Erythroblast (primary cell): ENCODE measurements at regions not wholly inside any gene's neighbourhood (a gene's known extent, or its start where the extent isn't known, plus 50 kb on each side); places are given as distances from the start of the nearest gene placed in this dataset.

Experiments
- DNase-seq, 2 experiments: peaks; one replicate each; lab custom pipeline; 2025; lab: John Stamatoyannopoulos, UW
- GATA1 ChIP-seq: IDR thresholded peaks from 2 replicates; pipeline ENCODE4 v1.6.1; 2011; ENCODE audit warnings: low read depth, mild to moderate bottlenecking, control low read depth, low read length, moderate library complexity
- POLR2A ChIP-seq: IDR thresholded peaks from 2 replicates; pipeline ENCODE4 v1.6.1; 2011; ENCODE audit warnings: mild to moderate bottlenecking, low read length

DNA sequence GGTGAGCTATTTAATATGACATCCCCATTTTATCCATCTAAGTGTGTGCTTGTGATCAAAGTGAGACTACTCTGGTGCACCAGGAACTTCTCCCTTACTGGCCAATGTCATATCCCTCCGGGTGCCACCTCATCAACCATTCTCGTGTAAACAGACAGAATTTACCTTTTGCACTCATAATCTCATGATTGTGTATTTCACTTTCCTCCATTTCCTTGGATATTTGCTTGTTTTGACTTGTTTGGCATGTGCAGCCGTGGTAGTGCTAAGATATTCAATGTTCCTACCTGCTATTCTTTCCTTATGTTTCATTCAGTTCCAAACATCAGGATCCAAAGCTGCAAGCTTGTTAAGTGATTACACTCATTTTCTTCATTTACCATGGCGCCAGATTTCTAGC is 280.5 kb upstream of the SP8 start:
- no peak for DNase-seq
- TF ChIP-seq GATA1 (no peak), POLR2A (no peak)

- no peak for TF ChIP-seq POLR2A
- TF ChIP-seq GATA1, result no peak
- no peak for DNase-seq
Measured at GRCh38 chr7:21070571-21071090, 283.9 kb upstream of the SP8 start.

- no peak for DNase-seq
- TF ChIP-seq POLR2A (no peak), GATA1 (no peak)
Measured at GRCh38 chr7:21071561-21072501, 285.1 kb upstream of the SP8 start.

DNA sequence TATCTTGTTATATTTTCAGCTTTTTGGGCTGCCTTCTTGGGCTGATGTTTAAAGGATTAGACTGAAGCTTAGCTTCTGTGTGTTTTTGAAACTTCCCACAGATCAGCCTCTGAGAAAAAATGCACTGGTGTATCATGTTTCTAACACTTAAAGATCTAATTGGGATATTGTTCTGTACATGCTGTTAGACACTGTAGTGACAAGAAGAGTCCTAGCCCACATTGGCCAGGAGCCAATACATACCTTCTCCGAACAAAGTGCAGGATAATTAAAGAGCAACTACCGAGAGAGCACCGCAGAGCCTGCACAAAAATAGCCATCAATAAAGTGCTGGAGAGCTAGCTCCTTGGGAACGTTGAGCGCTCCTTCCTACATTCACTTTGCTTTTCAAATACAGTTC is 289.4 kb upstream of the SP8 start:
- DNase-seq, result no peak
- TF ChIP-seq GATA1 (no peak), POLR2A (no peak)

DNA sequence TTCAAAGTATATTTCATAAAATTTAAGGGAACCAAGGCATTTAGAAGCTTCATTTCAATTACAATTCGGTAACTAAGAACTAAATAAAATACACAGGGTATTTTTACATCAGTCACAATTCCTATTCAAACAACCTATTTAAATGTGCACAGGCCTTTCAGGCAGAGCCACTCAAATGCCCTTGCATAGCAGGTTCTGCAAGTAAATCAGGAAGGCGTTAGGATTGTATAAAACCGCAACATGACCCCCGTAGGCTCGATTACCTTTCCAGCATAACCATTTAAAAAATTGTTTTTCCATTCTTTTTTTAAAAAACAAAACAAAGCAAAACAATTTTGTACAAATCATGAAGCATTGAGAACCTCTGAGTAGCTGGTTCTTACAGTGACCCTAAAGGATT is 289.9 kb upstream of the SP8 start:
- no peak for DNase-seq

DNA sequence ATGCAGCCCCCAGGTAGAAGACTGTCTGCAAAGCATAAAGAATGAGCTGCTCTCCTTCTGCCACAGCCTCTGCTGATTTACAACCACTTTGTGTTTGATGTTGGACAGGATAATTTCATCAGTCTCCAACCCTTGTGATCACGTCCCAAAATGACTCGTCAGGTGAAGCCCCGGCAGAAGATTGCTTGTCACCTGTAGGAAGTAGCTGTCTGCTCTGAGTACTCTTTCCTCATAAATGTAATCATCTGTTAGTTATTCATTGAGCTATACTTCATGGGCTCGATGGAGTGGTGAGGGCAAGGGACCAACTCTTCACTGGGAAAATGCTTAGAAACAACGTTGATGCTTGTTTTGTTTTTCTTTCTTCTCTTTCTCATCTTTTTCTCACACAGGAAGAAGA is 290.9 kb upstream of the SP8 start:
- TF ChIP-seq GATA1 (no peak), POLR2A (no peak)
- DNase-seq, result no peak

More for the DNA sequence above, 289.9 kb upstream of the SP8 start:
- no peak for TF ChIP-seq POLR2A
- TF ChIP-seq GATA1, result no peak

DNA sequence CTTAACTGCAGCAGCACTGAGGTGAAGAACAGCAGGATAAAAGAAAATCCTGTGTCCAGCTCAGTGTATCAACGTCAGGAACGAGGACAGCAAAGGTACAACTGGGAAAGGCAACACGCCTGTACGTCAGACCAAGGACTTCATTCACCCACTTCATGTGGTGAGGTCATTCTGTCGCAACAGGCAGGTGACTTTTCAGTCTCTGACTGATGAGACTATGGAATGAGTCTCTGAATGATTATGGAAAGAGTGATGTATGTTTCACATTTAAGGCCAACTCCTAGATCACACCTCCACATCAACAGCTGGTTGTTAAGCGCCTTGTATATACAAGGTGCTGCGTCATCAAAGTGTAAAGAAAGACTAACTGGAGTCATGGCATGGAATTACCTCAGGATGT is 297.6 kb upstream of the SP8 start:
- no peak for TF ChIP-seq GATA1
- no peak for TF ChIP-seq POLR2A
- DNase-seq, result no peak

DNA sequence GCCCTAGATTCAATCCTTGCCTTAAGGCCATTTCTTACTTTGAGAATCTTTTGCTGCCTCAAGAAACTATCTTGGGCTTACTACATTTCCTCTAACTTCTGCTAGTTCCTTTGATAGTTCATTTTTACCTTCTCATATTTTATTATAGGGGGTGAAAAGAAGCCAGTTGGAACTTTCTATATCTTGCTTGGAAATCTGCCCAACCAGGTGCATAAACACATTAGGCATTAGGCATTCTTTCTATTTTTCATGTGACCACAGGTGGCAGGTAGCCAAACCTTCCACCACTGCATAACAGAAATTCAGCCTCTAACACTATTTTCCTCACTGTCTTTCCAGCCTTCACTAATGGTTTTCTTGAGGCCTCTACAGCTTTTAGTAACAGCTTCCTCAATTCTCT is 300.0 kb upstream of the SP8 start:
- no peak for TF ChIP-seq POLR2A
- no peak for TF ChIP-seq GATA1
- DNase-seq, result no peak

- DNase-seq, result no peak
- TF ChIP-seq POLR2A, result no peak
- TF ChIP-seq GATA1, result no peak
Measured at GRCh38 chr7:21089653-21090052, 303.0 kb upstream of the SP8 start.

DNA sequence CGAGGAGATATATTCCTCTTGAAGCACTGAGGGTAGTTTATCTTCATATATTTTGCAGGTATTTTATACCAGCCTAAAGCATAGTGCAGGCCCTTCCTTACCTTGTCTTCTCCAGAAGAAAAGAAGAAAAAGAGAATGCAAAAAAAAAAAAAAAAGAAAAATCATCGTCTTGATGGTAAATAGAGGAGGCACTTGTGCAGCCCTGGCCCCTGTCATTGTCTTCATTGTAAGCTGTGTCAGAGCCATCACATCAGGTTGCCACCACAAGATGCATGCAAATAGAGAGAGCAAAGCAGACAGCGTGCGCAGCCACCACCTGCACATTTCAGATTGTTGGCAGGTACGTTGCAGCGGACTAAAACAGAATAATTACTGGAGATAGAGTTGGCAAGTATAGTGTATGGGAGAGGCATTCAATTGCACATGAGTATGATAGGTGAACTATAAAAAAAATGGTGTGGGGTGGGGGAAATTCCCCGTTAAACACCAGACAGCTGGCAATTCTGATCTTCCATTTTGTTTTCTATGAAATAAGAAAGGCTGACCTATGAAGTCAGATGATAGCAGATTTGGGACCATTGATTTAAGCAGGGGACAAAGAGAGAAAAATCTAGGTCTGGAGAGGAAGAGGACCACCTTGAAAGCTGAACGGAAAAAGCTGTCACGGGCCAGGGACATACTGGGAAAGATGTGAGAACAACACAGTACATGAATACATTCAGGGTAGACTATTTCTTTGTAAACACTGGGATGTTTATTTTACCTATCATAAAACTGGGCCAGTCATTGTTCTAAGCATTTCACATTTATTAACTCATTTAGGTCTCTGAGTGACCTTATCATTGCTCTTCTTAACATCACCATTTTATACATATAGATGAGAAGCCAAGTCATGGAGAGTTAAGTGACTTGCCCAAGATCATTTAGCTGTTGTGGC is 306.3 kb upstream of the SP8 start:
- DNase-seq, result no peak
- TF ChIP-seq GATA1 (no peak), POLR2A (no peak)

- no peak for DNase-seq
- TF ChIP-seq GATA1, result no peak
- TF ChIP-seq POLR2A, result no peak
Measured at GRCh38 chr7:21094589-21094988, 307.9 kb upstream of the SP8 start.

- no peak for DNase-seq
Measured at GRCh38 chr7:21099432-21099831, 312.7 kb upstream of the SP8 start.

DNA sequence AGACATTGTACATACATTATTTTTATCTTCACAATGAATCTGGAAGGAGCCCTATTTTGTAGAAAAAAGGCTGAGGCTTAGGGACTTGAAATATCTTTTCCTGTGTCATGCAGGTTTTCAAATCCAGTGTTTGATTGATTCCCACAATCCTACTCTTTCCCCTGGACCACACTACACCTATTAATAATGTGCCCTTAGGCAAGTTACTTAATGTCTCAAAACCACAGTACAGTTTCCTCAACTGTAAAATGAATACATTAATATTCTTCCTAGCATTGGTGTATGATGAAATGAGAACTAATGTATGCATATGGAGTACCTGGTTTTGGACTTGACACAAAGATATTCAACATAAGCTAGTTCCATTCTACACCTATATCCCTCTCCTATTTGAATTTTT is 313.3 kb upstream of the SP8 start:
- DNase-seq, result no peak
- TF ChIP-seq GATA1, result no peak
- no peak for TF ChIP-seq POLR2A

More at GRCh38 chr7:21099432-21099831, 312.7 kb upstream of the SP8 start:
- TF ChIP-seq POLR2A (no peak), GATA1 (no peak)
